ENCODE measurements at regions not wholly inside any gene's neighbourhood (a gene's known extent, or its start where the extent isn't known, plus 50 kb on each side); places are given as distances from the start of the nearest gene placed in this dataset.
"Not testable (repeated sequence)": the region's sequence is repeated elsewhere in the genome, so short reads cannot be mapped to it uniquely, and the experiment has no call there.

DNA sequence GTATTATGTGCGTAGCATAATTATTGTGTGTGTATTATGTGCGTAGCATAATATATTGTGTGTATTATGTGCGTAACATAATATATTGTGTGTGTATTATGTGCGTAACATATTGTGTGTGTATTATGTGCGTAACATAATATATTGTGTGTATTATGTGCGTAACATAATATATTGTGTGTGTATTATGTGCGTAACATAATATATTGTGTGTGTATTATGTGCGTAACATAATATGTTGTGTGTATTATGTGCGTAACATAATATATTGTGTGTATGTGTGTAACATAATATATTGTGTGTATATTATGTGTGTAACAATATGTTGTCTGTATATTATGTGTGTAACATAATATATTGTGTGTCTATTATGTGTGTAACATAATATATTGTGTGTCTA, 50.1 kb upstream of the ATP5PO start:
- H3K4me1 Mint-ChIP-seq: peaks cover 9 to 46% (median 22%) of the 10 kb centered on the region in 7 donors
- intact Hi-C loops (cut with micrococcal nuclease): not testable (repeated sequence)
- POLR2A ChIA-PET: interaction anchor here (1.5 kb wide), 1 partner anchor 16 kb away, joined by 6 read pairs; no protein-coding TSS in a partner anchor

More for the DNA sequence above, 50.1 kb upstream of the ATP5PO start:
- ATAC-seq; H3K4me3 Mint-ChIP-seq; H3K27me3 ChIP-seq (ENCODE audit: control insufficient read depth in 2 of 2, insufficient read depth in 2 of 2, low read length in 2 of 2); H3K4me1 ChIP-seq (ENCODE audit: control insufficient read depth in 2 of 2, insufficient read depth in 2 of 2, low read length in 2 of 2); H3K4me3 ChIP-seq (ENCODE audit: low read length); H3K27ac Mint-ChIP-seq; DNase-seq; H3K27ac ChIP-seq (ENCODE audit: low read depth, low read length); H3K27me3 Mint-ChIP-seq; H3K9me3 Mint-ChIP-seq; H3K9me3 ChIP-seq (ENCODE audit: control insufficient read depth in 2 of 3, low read length in 3 of 3): not testable (repeated sequence)
- H3K36me3 Mint-ChIP-seq: peaks cover 10 to 64% (median 58%) of the 10 kb centered on the region in 5 donors
- peaks cover 0 to 22% (median 0%) of the 10 kb centered on the region in 3 experiments for H3K36me3 ChIP-seq (ENCODE audit: control insufficient read depth in 2 of 3, insufficient read depth in 3 of 3, low read length in 3 of 3)
- CTCF ChIA-PET: interaction anchor here (0.6 kb wide), 1 partner anchor 56 kb away, joined by 4 read pairs; no protein-coding TSS in a partner anchor
